HG03469 (cell line): ENCODE measurements at regions not wholly inside any gene's neighbourhood (a gene's known extent, or its start where the extent isn't known, plus 50 kb on each side); places are given as distances from the start of the nearest gene placed in this dataset.
"Not testable (repeated sequence)": the region's sequence is repeated elsewhere in the genome, so short reads cannot be mapped to it uniquely, and the experiment has no call there.

ENCODE experiments used
- ATAC-seq: cut with Tn5 transposase; IDR thresholded peaks from one replicate; pipeline ENCODE4 v1.9.1; 2021; ENCODE audit warnings: mild to moderate bottlenecking, moderate library complexity, moderate number of reproducible peaks; ENCODE audit not compliant: unreplicated experiment

DNA sequence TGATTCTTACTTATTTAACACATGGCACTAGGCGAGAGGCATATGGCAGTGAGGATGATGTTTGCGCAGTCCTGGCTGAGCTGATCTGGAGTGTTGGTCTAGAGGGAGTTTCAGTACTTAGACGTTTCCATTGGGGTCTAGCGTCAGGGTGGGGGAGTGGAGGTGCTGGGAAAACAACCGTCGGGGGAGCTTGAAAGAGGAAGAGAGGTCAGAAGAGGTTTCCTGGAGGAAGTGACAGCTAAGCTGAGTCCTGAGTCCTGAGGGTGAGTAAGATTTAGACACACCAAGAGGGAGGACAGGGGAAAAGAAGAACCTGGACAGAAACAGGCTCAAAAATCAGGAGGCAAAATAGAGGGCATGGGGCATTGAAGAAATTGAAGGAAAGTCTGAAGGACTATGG lies 81.4 kb downstream of the ALOX5AP start:
- no peak for ATAC-seq

DNA sequence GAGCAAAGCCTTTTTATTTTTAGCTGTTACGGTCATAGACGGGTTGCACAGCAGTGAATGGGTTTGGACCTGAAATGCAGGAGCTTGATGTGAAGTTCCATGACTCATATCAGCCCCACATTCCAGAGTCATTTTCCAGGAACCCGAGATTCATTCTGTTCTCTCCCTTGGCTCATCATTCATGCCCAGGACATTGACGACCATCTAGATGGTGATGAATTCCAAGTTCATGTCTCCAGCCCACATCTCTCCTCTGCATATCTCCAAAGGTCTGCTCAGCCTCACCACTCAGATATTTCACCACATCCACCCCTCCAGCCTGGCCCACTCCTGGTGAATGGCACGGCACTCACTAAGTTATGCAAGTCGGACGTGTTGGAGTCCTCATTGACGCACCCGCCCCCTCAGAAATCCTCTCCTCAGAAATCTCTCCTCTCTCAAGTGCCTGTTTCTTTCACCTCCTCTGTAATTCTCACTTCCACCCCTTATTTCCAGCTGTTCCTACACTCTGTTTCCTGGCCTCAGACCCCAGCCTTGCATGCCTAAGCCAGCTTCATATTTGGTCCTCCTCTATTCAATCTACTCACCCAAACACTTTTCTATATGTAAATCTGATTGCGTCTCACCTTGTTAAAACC lies 83.1 kb downstream of the ALOX5AP start:
- no peak for ATAC-seq

DNA sequence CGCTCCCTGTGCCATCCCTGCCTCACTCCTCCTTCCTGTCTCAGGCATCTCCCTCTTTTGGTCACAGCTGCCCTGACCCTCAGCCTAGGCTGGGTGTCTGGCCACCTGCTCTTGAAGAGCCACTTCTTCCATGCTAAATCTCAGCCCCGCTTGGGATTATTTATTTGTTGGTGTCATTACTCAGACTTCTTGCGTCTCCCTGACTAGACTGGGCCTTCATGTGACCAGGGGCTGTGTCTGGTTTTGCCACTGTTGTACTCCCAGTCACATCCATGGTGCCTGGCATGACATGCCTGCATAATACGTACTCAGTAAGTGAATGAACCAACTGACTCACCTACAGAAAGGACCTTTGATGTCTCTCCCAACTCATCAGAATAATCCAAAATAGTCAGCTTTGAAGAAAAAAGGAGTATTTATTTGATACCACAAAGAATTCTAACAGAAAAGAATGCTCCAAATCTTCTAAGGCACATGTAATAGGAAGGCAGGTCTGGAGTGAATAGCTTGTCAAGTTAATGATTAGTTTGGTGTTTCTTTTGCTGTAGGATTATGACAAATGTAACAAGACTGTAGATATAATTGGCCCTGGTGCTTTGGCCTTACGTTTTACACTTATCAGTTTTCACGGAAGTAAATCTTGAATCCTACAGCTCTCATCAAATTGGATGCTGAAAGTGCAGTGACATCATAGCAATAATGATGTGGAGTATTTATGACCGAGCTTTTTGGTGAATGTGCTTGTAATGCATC lies 84.0 kb downstream of the ALOX5AP start:
- no peak for ATAC-seq

DNA sequence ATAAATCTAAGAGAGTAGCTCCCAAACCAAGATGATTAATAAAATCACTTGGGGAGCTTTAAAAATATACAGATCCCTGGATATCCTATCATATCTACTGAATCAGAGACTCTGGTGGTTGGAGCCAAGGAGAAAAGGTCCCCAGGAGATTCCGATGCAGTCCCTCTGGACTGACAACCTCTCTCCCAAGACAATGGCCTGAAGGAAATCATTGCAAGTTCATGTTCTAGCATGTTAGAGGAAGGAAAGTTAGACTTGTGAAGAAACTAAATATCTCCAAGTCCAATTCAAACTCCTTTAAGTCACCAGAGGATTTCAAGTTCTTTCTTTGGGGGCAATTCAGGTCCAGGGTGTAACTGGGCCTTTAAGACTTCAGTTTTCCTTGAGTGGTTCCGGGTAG lies 84.7 kb upstream of the MEDAG start:
- no peak for ATAC-seq

DNA sequence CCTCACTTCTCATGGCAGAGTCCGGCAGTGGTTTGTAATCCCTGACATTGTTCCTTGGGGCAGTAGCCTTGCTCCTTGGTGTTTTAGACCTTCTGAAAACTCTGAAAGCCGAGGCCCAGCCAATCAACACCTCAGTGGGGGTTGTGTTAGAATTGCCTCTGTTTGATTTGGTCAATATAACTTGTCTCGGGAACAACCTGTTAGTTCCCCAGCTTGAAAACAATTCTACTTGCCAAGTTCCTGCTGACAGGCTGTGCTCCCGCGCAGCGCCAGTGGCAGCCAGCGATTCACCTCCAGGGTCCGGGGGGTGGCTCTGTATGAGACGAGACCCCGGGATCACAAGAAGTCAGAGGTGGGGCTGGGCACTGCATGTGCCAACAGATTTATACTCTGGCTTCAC lies 81.4 kb upstream of the MEDAG start:
- no peak for ATAC-seq

DNA sequence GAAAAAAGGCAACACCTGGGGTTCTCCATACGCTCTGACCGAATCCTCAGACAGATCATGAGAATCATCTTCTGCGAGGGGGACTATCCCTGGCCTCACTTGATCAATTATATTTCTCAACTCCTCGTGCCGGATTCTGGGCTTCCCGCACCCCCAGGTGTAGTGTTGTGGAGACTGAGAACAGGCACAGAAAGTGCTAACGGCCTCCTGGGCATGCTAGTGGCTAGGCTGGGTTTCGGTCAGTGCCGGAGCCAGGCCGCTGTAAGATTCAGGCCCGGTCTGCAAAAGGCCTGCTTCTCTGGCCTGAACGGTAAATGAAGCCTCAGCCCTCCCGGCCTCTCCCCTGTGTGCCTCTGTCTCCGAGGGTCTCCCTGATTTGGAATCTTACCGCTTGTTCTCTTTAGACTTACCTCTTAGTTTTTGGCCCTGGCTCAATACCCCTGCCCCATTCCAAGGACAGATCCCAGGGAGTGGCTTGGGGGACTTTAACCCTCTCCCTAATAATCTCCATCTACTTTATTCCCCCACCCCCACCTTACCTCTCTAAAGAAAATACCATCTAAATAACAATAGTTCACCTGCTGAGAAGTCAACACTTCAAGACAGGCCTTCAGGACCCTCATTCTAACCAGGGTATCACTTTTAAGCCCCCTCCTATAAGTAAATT lies 79.0 kb upstream of the MEDAG start:
- no peak for ATAC-seq

DNA sequence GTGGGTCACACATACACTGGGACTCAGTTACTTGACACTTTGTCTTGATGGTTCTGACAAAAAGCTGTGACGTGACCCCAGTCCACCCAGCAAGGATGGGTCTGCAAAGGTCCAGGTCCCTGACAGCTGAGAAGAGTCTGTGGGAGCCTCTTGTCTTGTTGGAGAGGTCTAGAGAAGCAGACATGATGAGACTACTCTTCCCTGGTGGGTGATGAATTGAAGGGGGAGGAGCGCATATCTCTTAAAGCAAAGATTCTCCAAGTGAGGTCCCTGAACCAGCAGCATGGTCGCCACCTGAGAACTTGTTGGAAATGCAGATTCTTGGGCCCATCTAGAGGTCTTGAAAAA lies 78.5 kb upstream of the MEDAG start:
- no peak for ATAC-seq

DNA sequence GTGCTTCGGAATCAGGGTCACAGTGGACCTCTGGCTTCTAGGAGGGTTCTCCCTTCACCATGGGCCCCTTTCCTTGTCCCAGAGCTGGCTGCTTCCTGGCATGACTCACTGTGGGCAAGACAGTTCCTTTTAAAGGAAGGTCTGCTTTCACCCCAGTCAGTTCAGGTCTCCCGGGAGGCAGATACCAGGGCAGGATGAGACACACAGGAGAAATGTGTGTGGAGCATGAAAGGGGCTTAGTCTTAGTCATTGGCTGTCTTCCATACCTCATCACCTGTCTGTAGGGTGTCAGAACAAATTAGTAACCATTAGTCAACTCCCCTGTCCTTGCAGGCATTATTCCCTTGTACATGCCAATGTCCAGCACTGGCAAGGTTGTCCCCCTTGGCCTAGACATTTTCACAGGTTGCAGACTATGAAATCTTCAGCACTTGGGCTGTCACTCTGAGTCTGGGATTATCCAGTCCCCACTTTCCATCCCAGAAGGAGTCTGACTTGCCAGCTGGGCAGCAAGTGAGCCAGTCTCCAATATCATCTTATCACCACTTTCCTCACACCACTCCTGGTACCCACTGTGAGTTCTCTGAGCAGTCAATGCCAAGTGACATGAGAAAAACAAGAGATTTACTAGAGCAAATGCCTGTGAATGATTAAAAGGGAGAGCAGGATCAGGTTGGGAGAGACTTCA lies 76.8 kb upstream of the MEDAG start:
- ATAC-seq: no peak

DNA sequence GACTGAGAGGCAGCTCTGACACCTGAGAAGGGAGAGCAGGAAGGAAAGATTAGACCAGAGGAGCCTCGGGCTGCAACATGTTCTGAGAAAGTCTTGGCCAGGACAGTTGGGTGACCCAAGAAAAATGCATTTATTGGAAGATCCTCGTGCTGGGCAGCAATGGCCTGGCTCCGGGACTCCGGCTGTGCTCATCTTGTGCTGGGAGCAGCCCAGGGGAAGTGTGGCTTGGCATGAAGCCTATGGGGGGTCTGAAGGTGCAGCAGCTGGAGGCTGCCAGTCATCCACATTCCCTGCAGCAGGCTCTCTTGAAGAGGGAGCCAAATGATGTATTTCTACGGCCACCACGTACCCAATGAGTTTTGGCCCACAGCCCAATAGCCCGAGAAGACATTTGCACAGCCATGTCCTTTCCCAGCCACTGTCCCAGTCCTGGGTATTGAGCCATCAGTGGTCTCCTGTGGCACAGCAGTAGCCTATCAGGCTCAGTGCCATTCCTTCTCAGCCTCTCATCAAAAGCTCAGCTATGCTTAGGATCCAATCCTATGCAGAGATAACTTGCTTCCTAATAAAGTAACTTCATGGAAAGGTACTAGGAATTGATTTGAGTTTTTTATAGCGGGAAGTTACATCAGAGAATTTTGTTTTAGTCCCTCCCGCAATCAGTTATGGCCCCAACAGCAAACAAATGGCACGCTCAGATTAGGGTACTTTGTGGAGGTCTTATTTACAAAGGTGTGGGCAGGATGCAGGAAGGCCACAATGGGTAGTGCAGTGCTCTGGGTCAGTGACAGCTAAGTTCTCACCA lies 76.0 kb upstream of the MEDAG start:
- no peak for ATAC-seq

DNA sequence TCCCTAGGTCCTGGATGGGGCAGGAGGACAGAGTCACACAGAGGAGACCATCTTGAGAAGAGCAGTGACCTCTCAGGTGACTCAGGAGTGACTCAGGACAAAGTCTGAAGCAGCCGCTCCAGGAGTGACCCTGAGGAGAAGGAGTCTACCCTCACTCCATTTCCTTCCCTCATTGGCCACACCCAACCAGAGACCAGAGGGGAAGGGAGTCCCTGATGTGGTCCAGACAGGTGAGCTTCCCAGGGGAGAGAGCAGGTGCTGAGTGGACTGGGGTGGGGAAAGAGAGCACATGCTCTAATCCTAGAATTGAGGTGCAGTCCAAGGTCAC lies 75.5 kb upstream of the MEDAG start:
- ATAC-seq: no peak

DNA sequence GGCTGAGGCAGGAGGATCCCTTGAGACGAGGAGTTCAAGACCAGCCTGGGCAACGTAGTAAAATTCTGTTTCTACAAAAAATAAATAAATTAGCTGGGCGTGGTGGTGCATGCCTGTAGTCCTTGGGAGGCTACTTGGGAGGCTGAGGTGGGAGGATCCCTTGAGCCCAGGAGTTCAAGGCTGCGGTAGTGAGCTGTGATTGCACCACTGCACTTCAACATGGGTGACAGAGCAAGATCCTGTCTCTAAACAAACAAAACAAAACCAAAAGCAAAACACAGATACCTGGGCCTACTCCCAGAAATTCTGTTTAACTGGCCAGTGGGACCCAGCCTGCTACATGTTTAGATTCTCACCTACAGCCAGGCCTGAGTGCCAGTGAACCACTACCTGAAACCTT lies 74.6 kb upstream of the MEDAG start:
- no peak for ATAC-seq

DNA sequence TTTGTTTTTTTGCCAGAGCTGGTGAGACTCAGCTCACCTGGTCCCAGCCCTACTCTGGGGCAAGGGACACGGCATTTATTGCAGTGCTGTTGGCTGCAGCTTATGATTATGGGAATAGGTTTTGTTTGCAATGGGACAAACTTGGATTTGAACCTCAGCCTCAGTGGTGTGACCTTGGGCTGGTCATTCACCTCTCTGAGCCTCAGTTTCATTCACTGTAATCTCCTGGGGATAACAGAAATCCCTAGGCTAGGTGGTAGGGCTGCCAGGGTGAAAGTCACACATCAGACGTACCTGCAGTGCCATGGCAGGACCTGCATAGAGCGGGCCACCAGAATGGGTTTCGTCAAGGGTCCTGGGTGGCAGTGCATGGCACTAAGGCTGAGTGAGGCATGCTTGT lies 73.7 kb upstream of the MEDAG start:
- no peak for ATAC-seq

DNA sequence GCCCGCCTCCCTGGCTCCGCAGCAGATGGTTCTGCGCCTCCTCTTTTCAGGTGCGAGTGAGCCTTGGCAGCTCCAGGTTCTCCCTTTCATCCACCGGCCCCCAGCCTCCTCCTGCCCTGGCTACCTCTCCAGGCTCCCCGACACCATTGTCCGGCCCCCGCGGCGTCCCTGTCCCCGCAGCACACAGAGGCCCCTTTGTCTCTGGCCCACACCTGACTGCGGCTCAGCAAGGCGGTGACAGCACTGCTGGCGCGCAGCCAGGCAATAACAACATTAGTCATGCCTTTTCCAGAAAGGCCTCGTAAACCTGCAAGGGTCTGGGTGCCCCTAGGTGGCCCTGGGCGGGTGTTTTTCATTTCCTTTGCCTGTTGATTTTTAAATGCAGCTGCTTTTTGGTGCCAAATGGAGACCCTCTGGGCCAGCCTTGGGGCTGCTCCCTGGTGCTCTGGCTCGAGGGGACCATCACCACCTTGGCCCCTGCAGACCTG lies 73.2 kb upstream of the MEDAG start:
- ATAC-seq: no peak

DNA sequence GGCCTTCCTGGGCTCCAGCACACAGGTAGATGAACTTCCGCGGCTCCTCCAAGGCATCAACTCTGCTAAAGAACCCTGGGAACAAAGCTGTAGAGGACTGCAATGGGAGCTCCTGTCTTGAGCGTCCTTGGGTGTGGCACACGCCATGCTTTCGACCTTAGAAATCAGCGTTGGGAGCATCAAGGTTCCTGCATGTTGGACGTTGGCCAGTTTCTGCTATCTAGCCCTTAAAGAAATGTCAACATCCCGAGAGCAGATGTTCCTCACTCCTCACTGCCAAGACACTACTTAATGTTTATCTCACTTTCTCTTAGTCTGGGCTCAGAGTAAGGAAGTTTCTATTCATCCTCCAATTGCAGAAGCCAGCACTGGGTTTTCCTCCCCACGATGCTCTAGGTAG lies 70.6 kb upstream of the MEDAG start:
- no peak for ATAC-seq

DNA sequence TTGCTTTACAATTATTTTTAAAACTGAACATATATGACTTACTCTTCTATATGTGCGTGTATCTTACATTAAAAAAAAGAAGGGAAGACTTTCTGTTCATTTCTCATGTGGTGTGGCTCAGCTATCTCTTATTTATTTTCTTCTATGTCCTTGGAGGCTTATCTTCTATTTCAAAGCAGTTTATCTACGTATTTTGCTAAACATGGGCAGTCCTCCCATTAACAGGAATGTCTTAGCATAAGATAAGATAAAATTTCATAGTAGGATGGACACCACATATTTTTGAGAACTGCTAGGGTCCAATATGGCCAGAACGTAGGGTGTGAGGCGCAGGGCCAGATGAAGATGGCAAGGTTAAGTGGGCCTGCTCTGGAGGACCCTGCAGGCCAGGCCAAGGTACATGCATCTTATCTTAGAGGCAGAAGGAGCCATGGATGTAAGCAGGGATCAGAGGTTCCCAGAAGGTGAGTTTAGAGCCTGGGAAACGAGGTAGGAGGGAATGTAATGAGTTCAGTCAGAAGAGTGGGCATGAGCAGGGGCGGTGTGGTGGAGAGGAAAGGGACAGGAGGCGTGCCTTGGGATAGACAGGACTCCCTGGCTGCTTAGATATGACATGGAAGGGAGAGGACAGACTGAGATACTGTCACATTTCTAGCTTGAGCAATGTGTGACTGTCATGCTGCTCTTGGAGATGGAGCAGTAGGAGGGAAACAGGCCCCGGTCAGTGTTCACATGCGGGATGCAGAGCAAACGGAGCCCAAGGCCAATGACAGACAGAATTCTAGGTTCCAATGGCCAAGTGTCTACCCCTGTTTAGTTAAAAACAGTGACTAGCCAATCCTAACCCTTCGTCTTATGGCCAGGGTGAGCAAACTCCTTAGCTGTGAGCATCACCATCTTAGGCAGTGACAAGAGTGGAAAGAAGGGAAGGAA lies 68.6 kb upstream of the MEDAG start:
- no peak for ATAC-seq

DNA sequence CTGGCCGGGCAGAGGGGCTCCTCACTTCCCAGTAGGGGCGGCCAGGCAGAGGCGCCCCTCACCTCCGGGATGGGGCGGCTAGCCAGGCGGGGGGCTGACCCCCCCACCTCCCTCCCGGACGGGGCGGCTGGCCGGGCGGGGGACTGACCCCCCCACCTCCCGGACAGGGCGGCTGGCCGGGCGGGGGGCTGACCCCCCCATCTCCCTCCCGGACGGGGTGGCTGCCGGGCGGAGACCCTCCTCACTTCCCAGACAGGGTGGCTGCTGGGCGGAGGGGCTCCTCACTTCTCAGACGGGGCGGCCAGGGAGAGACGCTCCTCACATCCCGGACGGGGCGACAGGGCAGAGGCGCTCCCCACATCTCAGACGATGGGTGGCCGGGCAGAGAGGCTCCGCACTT lies 66.4 kb upstream of the MEDAG start:
- ATAC-seq: not testable (repeated sequence)

DNA sequence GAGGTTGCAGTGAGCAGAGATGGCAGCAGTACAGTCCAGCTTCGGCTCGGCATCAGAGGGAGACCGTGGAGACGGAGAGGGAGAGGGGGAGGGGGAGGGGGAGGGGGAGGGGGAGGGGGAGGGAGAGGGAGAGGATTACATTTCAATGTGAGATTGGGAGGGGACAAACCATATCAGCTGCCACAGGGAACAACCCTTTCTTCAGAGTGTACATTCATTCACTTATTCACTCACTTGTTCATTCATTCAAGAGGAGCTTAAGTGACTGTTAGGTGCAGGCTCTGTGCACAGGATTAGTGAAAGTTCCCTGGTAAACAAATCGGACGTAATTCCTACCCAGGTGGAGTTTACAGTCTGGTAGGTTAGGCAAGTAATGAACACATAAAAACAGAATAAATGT lies 65.6 kb upstream of the MEDAG start:
- ATAC-seq: no peak

DNA sequence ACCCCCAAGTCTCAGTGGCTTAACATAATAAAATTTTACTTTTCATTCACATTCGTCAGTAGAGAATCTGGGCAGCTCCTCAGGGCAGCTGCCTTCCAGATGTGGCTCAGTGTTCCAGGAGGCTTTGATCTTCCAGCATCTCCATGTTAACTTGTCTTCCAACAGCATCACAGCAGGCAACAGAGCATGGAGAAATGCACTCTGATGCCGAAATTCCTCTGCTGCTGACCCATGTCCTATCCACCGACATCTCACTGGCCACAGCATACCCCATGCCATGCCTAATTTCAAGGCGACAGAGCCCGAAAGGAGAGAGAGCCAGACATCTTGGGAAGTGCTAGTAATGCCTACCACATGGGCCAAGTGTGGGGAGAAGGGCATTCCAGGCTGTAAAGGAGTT lies 64.9 kb upstream of the MEDAG start:
- ATAC-seq: no peak

DNA sequence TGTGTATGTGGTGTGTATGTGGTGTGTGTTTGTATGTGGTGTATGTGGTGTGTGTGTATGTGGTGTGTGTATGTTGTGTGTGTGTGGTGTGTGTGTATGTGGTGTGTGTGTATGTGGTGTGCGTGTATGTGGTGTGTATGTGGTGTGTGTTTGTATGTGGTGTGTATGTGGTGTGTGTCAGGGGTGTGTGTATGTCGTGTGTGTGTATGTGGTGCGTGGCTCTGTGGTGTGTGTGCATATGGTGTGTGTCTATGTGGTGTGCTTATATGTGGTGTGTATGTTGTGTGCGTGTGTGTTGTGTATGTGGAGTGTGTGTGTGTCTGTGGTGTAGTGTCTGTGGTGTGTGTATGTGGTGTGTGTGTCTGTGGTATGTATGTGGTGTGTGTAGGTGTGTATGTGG lies 62.5 kb upstream of the MEDAG start:
- no peak for ATAC-seq
